K562 (cell line): ENCODE measurements at regions not wholly inside any gene's neighbourhood (a gene's known extent, or its start where the extent isn't known, plus 50 kb on each side); places are given as distances from the start of the nearest gene placed in this dataset.

Source experiments
- CBFA2T3 ChIP-seq: fragments of 450-650 bp; IDR thresholded peaks from 2 replicates; pipeline ENCODE4 v1.6.1; 2017
- EWSR1 ChIP-seq: fragments of 450-650 bp; IDR thresholded peaks from 2 replicates; pipeline ENCODE4 v1.6.1; 2018; ENCODE audit warnings: borderline replicate concordance, mild to moderate bottlenecking, low read depth, moderate library complexity; ENCODE audit not compliant: partially characterized antibody
- NEUROD1 ChIP-seq: fragments of 150-350 bp; IDR thresholded peaks from 2 replicates; pipeline ENCODE4 v1.6.1; 2014; ENCODE audit warnings: borderline replicate concordance, low read length, low read depth; ENCODE audit not compliant: partially characterized antibody
- POLR2AphosphoS5 ChIP-seq: IDR thresholded peaks from 2 replicates; pipeline ENCODE4 v1.6.1; 2011; ENCODE audit warnings: mild to moderate bottlenecking, low read depth, low read length, moderate library complexity; ENCODE audit not compliant: control insufficient read depth, insufficient read depth
- ZBTB7A ChIP-seq: IDR thresholded peaks from 2 replicates; pipeline ENCODE4 v1.6.1; 2011; ENCODE audit warnings: low read depth, mild to moderate bottlenecking, low read length, moderate library complexity, borderline replicate concordance; ENCODE audit not compliant: control insufficient read depth
- ZNF384 ChIP-seq: IDR thresholded peaks from 2 replicates; pipeline ENCODE4 v1.6.1; 2012; ENCODE audit warnings: low read depth, low read length, improper control_type of control experiment
- TF ChIP-seq, protein P1 (sequence below), 2 experiments: IDR thresholded peaks in 1 of 2; conservative IDR thresholded peaks in 1 of 2; 2 replicates each; pipeline ENCODE4 v1.6.1; 2016; ENCODE audit warnings: low read depth in 2 of 2, mild to moderate bottlenecking in 1 of 2, missing compliant biosample characterization in 1 of 2, missing genetic modification characterization in 1 of 2, moderate library complexity in 1 of 2
- TF ChIP-seq, protein P2 (sequence below): fragments of 450-650 bp; IDR thresholded peaks from 2 replicates; pipeline ENCODE4 v1.6.1; 2016; ENCODE audit warnings: mild to moderate bottlenecking, moderate library complexity
- TF ChIP-seq, protein P3 (sequence below): sonication (generic); formaldehyde crosslinking; IDR thresholded peaks from 2 replicates; pipeline ENCODE4 v1.8.1; 2022; ENCODE audit warnings: missing genetic modification reagents

DNA sequence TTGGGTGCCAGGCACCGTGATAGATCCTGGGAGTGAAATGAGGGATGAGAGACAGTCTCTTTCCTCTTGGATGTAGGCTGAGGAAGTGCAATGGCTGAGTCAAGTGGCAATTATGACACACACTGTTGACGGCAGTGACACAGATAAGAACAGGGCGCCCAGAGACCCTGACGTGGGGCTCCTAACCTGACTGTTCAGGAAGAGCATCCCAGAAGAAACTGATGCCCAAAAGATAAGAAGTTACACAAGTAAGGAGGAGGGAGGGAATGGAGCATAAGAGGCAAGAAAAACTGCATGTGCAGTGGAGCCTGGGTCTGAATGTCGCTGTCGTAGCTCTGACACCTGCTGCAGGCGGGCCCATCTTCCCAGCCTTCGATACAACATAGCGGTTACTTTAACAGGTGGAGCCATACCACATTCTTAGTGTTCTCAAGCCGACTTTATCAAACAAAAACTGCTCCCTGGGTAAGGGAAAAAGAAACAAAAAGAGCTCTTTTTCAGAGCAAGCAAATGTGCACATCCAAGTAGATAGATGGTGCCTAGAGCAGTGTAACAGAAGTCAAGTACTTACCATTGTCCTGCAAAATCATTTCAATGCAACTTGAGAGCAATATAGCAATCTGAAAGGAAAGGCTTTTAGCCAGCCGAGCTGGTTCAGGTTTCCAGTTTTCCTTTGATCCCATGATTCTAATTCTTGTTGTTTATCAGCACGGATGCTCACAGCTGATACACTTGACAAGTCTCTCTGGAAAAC is 463.9 kb upstream of the JARID2 start (continued):
- TF ChIP-seq, protein P1, sequence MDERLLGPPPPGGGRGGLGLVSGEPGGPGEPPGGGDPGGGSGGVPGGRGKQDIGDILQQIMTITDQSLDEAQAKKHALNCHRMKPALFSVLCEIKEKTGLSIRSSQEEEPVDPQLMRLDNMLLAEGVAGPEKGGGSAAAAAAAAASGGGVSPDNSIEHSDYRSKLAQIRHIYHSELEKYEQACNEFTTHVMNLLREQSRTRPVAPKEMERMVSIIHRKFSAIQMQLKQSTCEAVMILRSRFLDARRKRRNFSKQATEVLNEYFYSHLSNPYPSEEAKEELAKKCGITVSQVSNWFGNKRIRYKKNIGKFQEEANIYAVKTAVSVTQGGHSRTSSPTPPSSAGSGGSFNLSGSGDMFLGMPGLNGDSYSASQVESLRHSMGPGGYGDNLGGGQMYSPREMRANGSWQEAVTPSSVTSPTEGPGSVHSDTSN (CRISPR knock-in tag; IDR thresholded peaks at IDR 0.05; ENCODE audit: low read depth) = no peak
- TF ChIP-seq, protein P1 (tag; conservative IDR thresholded peaks at IDR 0.05; ENCODE audit: low read depth) = no peak
- TF ChIP-seq, protein P2, sequence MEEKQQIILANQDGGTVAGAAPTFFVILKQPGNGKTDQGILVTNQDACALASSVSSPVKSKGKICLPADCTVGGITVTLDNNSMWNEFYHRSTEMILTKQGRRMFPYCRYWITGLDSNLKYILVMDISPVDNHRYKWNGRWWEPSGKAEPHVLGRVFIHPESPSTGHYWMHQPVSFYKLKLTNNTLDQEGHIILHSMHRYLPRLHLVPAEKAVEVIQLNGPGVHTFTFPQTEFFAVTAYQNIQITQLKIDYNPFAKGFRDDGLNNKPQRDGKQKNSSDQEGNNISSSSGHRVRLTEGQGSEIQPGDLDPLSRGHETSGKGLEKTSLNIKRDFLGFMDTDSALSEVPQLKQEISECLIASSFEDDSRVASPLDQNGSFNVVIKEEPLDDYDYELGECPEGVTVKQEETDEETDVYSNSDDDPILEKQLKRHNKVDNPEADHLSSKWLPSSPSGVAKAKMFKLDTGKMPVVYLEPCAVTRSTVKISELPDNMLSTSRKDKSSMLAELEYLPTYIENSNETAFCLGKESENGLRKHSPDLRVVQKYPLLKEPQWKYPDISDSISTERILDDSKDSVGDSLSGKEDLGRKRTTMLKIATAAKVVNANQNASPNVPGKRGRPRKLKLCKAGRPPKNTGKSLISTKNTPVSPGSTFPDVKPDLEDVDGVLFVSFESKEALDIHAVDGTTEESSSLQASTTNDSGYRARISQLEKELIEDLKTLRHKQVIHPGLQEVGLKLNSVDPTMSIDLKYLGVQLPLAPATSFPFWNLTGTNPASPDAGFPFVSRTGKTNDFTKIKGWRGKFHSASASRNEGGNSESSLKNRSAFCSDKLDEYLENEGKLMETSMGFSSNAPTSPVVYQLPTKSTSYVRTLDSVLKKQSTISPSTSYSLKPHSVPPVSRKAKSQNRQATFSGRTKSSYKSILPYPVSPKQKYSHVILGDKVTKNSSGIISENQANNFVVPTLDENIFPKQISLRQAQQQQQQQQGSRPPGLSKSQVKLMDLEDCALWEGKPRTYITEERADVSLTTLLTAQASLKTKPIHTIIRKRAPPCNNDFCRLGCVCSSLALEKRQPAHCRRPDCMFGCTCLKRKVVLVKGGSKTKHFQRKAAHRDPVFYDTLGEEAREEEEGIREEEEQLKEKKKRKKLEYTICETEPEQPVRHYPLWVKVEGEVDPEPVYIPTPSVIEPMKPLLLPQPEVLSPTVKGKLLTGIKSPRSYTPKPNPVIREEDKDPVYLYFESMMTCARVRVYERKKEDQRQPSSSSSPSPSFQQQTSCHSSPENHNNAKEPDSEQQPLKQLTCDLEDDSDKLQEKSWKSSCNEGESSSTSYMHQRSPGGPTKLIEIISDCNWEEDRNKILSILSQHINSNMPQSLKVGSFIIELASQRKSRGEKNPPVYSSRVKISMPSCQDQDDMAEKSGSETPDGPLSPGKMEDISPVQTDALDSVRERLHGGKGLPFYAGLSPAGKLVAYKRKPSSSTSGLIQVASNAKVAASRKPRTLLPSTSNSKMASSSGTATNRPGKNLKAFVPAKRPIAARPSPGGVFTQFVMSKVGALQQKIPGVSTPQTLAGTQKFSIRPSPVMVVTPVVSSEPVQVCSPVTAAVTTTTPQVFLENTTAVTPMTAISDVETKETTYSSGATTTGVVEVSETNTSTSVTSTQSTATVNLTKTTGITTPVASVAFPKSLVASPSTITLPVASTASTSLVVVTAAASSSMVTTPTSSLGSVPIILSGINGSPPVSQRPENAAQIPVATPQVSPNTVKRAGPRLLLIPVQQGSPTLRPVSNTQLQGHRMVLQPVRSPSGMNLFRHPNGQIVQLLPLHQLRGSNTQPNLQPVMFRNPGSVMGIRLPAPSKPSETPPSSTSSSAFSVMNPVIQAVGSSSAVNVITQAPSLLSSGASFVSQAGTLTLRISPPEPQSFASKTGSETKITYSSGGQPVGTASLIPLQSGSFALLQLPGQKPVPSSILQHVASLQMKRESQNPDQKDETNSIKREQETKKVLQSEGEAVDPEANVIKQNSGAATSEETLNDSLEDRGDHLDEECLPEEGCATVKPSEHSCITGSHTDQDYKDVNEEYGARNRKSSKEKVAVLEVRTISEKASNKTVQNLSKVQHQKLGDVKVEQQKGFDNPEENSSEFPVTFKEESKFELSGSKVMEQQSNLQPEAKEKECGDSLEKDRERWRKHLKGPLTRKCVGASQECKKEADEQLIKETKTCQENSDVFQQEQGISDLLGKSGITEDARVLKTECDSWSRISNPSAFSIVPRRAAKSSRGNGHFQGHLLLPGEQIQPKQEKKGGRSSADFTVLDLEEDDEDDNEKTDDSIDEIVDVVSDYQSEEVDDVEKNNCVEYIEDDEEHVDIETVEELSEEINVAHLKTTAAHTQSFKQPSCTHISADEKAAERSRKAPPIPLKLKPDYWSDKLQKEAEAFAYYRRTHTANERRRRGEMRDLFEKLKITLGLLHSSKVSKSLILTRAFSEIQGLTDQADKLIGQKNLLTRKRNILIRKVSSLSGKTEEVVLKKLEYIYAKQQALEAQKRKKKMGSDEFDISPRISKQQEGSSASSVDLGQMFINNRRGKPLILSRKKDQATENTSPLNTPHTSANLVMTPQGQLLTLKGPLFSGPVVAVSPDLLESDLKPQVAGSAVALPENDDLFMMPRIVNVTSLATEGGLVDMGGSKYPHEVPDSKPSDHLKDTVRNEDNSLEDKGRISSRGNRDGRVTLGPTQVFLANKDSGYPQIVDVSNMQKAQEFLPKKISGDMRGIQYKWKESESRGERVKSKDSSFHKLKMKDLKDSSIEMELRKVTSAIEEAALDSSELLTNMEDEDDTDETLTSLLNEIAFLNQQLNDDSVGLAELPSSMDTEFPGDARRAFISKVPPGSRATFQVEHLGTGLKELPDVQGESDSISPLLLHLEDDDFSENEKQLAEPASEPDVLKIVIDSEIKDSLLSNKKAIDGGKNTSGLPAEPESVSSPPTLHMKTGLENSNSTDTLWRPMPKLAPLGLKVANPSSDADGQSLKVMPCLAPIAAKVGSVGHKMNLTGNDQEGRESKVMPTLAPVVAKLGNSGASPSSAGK = peak; percentile 37; the same call in 1 of the 2 replicates
- peak; percentile 34; the same call in 1 of the 2 replicates for TF ChIP-seq ZBTB7A
- peak; percentile 68 for TF ChIP-seq NEUROD1
- peak; percentile 18; the same call in 1 of the 2 replicates for TF ChIP-seq CBFA2T3
- no peak for TF ChIP-seq POLR2AphosphoS5
- TF ChIP-seq EWSR1 = no peak
- TF ChIP-seq, protein P3, sequence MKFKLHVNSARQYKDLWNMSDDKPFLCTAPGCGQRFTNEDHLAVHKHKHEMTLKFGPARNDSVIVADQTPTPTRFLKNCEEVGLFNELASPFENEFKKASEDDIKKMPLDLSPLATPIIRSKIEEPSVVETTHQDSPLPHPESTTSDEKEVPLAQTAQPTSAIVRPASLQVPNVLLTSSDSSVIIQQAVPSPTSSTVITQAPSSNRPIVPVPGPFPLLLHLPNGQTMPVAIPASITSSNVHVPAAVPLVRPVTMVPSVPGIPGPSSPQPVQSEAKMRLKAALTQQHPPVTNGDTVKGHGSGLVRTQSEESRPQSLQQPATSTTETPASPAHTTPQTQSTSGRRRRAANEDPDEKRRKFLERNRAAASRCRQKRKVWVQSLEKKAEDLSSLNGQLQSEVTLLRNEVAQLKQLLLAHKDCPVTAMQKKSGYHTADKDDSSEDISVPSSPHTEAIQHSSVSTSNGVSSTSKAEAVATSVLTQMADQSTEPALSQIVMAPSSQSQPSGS (CRISPR knock-in tag) = no peak
- no peak for TF ChIP-seq ZNF384
